ENCODE measurements at regions not wholly inside any gene's neighbourhood (a gene's known extent, or its start where the extent isn't known, plus 50 kb on each side); places are given as distances from the start of the nearest gene placed in this dataset.

DNA sequence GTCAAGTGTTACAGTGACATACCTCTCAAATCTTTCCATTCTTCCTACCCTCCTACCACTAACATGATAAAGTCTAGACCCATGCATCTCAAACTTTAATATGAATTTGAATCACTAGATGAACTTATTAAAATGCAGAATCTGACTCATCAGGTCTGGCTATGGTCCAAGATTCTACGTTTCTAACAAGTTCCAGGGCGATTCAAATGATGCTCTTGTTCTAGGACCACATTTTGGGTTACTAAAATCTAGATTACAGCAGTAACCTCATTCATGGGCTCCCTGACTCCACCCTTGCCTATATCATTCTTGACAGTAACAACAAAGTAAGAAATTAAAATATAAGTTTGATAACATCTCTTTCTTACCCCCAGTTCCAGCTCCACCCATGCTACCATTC is 124.8 kb upstream of the LSM8 start:
- TF ChIP-seq, protein P1, sequence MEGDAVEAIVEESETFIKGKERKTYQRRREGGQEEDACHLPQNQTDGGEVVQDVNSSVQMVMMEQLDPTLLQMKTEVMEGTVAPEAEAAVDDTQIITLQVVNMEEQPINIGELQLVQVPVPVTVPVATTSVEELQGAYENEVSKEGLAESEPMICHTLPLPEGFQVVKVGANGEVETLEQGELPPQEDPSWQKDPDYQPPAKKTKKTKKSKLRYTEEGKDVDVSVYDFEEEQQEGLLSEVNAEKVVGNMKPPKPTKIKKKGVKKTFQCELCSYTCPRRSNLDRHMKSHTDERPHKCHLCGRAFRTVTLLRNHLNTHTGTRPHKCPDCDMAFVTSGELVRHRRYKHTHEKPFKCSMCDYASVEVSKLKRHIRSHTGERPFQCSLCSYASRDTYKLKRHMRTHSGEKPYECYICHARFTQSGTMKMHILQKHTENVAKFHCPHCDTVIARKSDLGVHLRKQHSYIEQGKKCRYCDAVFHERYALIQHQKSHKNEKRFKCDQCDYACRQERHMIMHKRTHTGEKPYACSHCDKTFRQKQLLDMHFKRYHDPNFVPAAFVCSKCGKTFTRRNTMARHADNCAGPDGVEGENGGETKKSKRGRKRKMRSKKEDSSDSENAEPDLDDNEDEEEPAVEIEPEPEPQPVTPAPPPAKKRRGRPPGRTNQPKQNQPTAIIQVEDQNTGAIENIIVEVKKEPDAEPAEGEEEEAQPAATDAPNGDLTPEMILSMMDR (conservative IDR thresholded peaks at IDR 0.05; ENCODE audit: low read depth): no peak
- CTCF ChIA-PET: interaction anchor here (0.7 kb wide), 1 partner anchor 185 kb away, joined by 3 read pairs; no protein-coding TSS in a partner anchor
- DNase-seq (ENCODE audit: low spot score): no peak

DNA sequence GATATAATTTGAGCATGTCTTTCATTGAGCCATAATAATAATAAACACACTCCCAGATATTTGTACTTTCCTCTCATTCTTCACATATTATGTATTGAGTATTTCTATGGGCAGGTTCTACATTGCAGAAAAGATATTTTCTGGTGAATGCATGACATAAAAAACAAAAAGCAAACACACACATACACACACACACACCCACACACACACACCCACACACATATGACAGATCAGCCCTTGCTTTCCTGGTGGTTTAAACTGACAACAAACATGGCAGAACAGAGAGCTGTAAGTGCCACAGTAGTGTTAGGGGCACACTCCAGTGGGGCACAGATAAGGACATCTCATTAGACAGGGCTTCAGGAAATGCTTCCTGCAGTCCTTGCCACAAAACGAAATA is 123.3 kb upstream of the LSM8 start:
- ChIA-PET POLR2A (ENCODE audit: low non-redundant PET) (no interaction called here), CTCF (no interaction called here)
- H3K27ac ChIP-seq: no peak overlapping the region
- DNase-seq (ENCODE audit: low spot score): no peak
- TF ChIP-seq, protein P1 (conservative IDR thresholded peaks at IDR 0.05; ENCODE audit: low read depth): no peak

More for the DNA sequence above, 124.8 kb upstream of the LSM8 start:
- POLR2A ChIA-PET (ENCODE audit: low non-redundant PET): no interaction called here
- H3K27ac ChIP-seq: no peak overlapping the region

DNA sequence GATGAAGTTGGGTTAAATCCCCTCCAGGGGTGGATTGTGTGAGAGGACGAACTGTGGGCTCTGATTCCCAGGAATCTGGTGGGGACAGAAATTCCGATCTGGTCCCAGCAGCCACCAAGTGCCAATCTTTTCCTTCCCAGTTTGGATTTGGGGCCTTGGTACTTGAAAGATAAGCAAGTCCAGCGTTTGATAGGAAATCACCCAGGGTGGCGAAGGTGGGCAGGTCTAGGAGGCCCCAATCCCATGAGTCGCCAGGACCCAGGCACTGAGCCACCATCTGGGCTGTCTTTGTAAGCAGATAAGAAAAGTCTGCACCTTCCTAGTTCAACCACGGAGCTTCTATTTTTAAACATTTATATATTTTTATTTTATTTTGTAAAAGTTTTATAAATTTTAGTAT is 122.6 kb upstream of the LSM8 start:
- no peak overlapping the region for H3K27ac ChIP-seq
- TF ChIP-seq, protein P1 (conservative IDR thresholded peaks at IDR 0.05; ENCODE audit: low read depth): no peak
- POLR2A ChIA-PET (ENCODE audit: low non-redundant PET): no interaction called here
- DNase-seq (ENCODE audit: low spot score): no peak
- CTCF ChIA-PET: interaction anchor here (0.6 to 0.7 kb wide), 2 partner anchors 43 to 426 kb away, joined by 3 read pairs; no protein-coding TSS in a partner anchor

DNA sequence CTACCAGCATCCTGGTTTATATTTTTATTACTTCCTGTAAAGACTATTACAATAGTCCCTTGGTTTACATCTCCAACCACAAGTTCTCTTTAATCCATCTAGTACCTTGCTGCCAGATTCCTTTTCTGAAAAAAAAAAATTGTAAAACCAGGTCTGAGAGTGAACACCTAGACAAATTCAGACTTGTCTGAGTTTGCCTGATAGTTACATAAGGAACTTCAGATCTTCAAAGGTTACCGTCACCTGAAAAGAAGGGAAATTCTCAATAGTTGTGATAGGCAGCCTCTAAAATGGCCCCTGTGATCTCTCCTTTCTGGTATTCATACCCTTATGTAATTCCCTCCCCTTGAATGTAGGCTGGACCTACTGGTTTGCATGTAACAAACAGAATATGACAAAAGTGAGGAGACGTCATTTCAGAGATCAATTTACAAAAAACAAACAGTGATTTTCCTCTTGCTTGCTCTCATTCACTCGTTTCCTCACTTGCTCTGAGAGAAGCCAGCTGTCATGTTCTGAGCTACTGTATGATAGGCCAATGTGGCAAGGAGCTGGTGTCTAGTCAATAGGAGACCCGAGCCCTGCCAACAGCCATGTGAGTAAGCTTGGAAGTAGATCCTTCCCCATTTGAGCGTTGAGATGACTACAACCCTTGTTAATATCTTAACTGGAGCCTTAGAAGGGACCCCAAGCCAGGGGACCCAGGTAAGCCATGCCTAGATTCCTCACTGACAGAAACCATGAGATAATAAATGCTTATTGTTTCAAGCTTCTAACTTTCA is 110.9 kb upstream of the LSM8 start:
- CTCF ChIA-PET: no interaction called here
- no peak overlapping the region for H3K27ac ChIP-seq
- TF ChIP-seq, protein P1 (conservative IDR thresholded peaks at IDR 0.05; ENCODE audit: low read depth): no peak
- peak; percentile 32 for DNase-seq (ENCODE audit: low spot score)
- POLR2A ChIA-PET (ENCODE audit: low non-redundant PET): no interaction called here

DNA sequence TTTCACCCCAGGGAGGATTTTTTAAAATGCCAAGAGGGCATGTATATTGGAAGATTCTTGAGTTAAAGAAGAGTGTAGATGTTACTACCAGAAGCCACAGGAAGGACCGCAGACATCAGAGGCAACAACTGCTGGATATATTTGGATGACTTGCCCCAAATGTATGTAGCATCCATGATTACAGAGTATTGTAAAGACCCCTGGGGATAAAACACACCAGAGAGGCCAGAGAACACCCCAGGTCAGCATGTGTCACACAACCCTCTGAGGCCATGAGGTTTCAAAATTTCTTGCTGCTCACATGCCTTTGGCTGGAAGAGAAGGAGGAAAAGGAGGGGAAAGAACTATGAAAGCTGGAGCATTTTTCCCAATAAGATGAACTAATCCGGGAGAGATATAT is 108.0 kb upstream of the LSM8 start:
- ChIA-PET POLR2A (ENCODE audit: low non-redundant PET) (no interaction called here), CTCF (no interaction called here)
- TF ChIP-seq, protein P1 (conservative IDR thresholded peaks at IDR 0.05; ENCODE audit: low read depth): no peak
- H3K27ac ChIP-seq: peak overlapping the region; percentile 72
- no peak for DNase-seq (ENCODE audit: low spot score)

DNA sequence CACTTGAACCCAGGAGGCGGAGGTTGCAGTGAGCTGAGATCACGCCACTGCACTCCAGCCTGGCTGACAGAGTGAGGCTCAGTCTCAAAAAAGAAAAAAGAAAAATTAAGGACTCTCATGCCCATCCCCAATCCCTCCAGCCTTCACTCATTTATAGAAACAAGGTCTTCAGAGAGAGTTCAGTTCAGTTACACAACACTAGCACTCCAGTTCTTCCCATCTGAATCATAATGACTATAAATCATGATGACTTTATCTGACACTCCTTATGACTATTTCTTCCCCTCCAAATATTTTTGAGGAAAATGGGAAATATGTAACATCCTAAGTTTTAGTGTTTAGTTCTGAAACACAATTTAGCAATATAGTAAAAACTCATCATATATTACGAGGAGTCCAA is 107.4 kb upstream of the LSM8 start:
- TF ChIP-seq, protein P1 (conservative IDR thresholded peaks at IDR 0.05; ENCODE audit: low read depth): no peak
- peak; percentile 53 for DNase-seq (ENCODE audit: low spot score)
- peak overlapping the region; percentile 72 for H3K27ac ChIP-seq
- ChIA-PET CTCF (no interaction called here), POLR2A (ENCODE audit: low non-redundant PET) (no interaction called here)
